Stimulated activated naive CD8-positive, alpha-beta T cell treated with anti-CD3 and anti-CD28 coated beads, Interleukin-15, amount 100 ng/mL, for 72 hours (primary cell): ENCODE measurements at regions not wholly inside any gene's neighbourhood (a gene's known extent, or its start where the extent isn't known, plus 50 kb on each side); places are given as distances from the start of the nearest gene placed in this dataset.

Experiments
- ATAC-seq: fragments of 150-1000 bp; cut with Tn5 transposase; 2 replicates; pipeline ENCODE4 v1.10.0; 2021; ENCODE audit warnings: mild to moderate bottlenecking, moderate library complexity
- DNase-seq, 2 donors: peaks; one replicate each; pipeline ENCODE4 v3.0.0; 2021 to 2022
- H3K27ac Mint-ChIP-seq, 2 donors: one replicate each; pipeline ENCODE4 v1.8.0; 2022; ENCODE audit warnings: mild to moderate bottlenecking in 2 of 2, mixed read lengths in 2 of 2, moderate library complexity in 2 of 2
- H3K27me3 Mint-ChIP-seq: one replicate; pipeline ENCODE4 v1.8.0; 2022; ENCODE audit warnings: mixed read lengths
- H3K4me1 Mint-ChIP-seq: one replicate; pipeline ENCODE4 v1.8.0; 2022; ENCODE audit warnings: mild to moderate bottlenecking, mixed read lengths
- H3K4me3 Mint-ChIP-seq, 2 donors: one replicate each; pipeline ENCODE4 v1.8.0; 2022; ENCODE audit warnings: mild to moderate bottlenecking in 2 of 2, mixed read lengths in 2 of 2, moderate library complexity in 1 of 2
- H3K9me3 Mint-ChIP-seq, 2 donors: one replicate each; pipeline ENCODE4 v1.8.0; 2022; ENCODE audit warnings: mixed read lengths in 2 of 2

DNA sequence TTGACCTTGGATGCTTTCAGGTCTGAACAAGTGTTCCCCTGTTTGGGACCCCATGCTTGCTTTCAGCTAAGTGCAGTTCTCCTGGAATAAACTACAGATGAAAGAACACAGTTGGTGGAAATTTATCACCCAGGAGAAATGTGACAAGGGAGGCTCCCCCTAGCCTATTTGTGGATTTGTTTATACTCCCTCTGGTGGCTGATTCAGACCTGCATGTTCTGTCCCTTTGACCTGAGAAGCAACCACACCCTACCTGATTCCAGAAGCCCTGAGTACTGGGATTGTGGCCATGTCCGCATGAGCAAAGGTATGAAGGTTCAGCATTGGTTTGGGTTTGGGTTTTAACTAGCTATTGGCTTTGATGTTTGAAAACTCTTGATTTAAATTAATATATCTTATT is 440.9 kb downstream of the MID1IP1 start:
- Mint-ChIP-seq H3K27me3 (no peaks in the 10 kb centered on the region), H3K4me1 (peaks cover 14% of the 10 kb centered on the region), H3K4me3 (no peak overlapping the region), H3K9me3 (no peaks in the 10 kb centered on the region), H3K27ac (no peak overlapping the region)
- DNase-seq: no peak
- no peak for ATAC-seq

DNA sequence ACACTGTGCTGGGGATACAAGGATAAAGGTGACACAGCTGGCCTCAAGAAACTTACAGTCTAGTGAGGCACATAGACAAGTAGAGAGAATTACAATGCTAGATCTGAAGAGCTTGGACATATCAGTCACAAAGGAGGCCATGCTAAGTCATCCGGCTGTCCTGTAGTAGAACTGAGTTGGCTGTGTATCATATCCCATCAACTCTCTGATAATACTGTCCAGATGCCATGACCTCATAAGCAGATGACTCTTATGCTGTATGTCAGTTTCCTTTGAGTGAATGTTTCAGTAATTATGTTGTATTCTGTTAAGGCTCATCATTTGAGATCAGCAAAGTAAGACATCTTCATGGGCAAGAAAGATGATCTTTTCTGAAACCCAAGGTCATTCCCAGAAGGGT is 442.9 kb downstream of the MID1IP1 start:
- Mint-ChIP-seq H3K27me3 (no peaks in the 10 kb centered on the region), H3K4me1 (peaks cover 6% of the 10 kb centered on the region), H3K9me3 (no peaks in the 10 kb centered on the region), H3K27ac (no peak overlapping the region), H3K4me3 (no peak overlapping the region)
- no peak for DNase-seq
- ATAC-seq: no peak

DNA sequence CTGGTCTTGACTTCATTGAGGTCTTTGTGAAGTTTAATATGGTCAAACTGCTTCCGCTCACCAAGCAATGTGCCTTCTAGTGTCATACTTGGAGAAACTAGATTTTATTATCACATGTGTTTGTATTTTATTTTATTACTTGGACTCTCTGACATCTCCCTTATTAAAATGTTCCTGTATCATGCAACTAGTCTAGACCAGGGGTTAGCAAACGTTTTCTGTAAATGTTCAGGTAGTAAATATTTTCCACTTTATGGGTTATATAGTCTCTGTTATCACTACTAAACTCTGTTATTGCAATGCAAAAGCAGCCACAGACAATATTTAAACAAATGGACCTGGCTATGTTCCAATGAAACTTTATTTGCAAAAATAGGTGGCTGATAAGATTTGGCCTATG is 443.8 kb downstream of the MID1IP1 start:
- Mint-ChIP-seq H3K27ac (no peak overlapping the region), H3K9me3 (no peaks in the 10 kb centered on the region), H3K27me3 (no peaks in the 10 kb centered on the region)

DNA sequence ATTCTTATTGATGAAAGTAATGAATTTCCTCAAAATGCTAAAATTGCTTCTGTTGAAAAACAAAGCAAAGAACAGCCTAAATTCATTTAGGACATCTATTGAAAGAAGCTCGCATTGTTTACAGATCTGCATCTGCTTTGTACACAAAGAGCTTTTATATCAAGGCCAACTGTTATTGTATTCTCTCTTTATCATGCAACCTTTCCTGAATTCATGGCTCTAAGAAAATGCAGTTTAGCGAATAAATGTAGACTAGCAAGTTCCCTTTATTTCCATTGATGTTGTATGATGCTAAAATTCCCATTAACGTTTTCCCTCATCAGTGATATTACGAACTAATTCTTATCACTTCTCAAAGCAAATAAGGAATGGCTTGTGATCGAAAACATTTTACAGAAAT is 446.3 kb downstream of the MID1IP1 start:
- Mint-ChIP-seq H3K27me3 (no peaks in the 10 kb centered on the region), H3K9me3 (no peaks in the 10 kb centered on the region), H3K4me3 (no peak overlapping the region), H3K4me1 (peaks cover 27% of the 10 kb centered on the region), H3K27ac (no peak overlapping the region)
- DNase-seq: no peak
- ATAC-seq: no peak

More for the DNA sequence above, 443.8 kb downstream of the MID1IP1 start:
- no peak overlapping the region for H3K4me3 Mint-ChIP-seq
- ATAC-seq: no peak
- no peak for DNase-seq
- peaks cover 11% of the 10 kb centered on the region for H3K4me1 Mint-ChIP-seq

DNA sequence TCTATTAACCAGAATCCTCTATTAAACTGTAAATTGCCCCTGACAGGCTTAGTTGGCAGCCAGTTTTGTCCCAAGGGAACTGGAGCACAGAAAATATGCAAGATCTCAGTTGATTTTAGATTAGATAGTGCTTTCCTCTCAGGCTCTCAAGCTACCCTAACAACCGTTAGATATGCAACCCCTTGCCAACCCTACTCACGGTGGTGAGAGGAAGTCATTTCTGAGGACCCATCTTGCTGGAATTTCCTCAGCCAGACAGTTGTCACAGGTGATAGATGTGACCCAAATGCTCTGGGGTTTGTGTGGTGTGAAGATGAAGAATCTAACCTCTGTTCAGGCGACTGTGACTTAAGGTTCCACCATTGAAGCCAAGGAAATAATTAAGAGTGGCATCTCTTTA is 447.1 kb downstream of the MID1IP1 start:
- Mint-ChIP-seq H3K9me3 (no peaks in the 10 kb centered on the region), H3K27ac (no peak overlapping the region), H3K4me1 (peaks cover 31% of the 10 kb centered on the region), H3K4me3 (no peak overlapping the region), H3K27me3 (no peaks in the 10 kb centered on the region)
- ATAC-seq: no peak
- DNase-seq: no peak

DNA sequence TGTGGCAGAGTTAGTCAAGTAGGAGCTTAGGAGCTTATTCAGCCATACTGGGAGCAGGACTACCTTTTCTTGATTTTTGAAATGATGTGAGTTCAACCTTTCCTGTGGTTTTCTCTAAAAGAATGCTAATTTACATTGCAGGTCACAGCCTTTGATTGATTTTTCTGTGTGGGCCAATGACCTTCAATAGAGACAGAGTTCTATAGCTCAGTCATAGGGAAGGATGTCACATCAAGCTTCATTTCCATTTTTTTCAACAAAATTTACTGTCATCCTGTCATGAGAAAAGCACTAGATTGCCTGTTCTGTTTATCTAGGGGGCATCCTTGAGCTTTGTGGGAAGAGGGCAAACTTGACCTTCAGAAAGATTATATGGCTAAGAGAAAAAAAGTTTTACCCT is 448.7 kb downstream of the MID1IP1 start:
- H3K4me1 Mint-ChIP-seq: peaks cover 40% of the 10 kb centered on the region
- H3K9me3 Mint-ChIP-seq: no peaks in the 10 kb centered on the region
- ATAC-seq (no peak), DNase-seq (no peak)
- no peak overlapping the region for H3K4me3 Mint-ChIP-seq
- H3K27me3 Mint-ChIP-seq: no peaks in the 10 kb centered on the region
- H3K27ac Mint-ChIP-seq: peak overlapping the region in 1 of 2 donors; percentile 20

DNA sequence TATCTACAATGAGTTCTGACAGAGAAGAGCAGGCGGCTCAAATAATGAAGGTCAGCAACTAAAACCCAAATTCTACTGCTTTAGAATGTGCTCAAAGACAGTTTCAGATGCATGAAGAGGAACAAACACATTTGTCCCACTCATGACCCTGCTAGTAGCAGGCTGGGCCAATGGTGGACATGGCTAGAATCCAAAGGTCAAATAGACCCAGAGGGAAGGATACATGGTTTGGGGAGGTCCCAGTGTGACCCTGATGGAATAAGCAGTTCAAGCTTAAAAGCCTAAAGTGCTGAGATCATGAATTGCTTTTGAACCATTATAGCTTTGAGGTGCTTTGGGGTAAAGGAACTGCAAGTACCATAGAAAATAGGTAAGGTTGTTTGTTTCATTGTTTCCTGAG is 450.7 kb downstream of the MID1IP1 start:
- no peak for DNase-seq
- Mint-ChIP-seq H3K27me3 (no peaks in the 10 kb centered on the region), H3K9me3 (no peaks in the 10 kb centered on the region), H3K4me3 (no peak overlapping the region), H3K27ac (no peak overlapping the region), H3K4me1 (peaks cover 40% of the 10 kb centered on the region)
- ATAC-seq: no peak

DNA sequence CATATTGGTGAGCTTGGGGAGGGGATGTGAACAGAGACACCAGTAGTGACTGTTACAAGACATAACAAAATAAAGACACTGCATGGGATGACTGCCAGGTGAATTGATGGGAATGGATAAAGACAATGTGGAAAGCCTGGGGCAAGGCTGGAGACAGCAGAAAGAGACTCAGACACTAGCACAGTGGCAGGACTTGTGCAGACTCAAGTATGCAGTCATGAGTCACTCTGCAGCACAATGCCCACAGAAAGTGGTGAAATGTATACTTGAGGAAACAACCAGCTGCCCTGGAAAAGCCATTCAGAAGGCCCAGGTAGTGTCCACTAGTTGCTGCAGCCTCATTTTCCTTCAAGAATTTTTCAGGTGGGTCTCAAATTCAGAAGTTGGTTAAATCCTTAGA is 452.3 kb downstream of the MID1IP1 start:
- ATAC-seq: no peak
- Mint-ChIP-seq H3K4me1 (peaks cover 40% of the 10 kb centered on the region), H3K4me3 (no peak overlapping the region), H3K9me3 (no peaks in the 10 kb centered on the region), H3K27ac (no peak overlapping the region), H3K27me3 (no peaks in the 10 kb centered on the region)
- no peak for DNase-seq

DNA sequence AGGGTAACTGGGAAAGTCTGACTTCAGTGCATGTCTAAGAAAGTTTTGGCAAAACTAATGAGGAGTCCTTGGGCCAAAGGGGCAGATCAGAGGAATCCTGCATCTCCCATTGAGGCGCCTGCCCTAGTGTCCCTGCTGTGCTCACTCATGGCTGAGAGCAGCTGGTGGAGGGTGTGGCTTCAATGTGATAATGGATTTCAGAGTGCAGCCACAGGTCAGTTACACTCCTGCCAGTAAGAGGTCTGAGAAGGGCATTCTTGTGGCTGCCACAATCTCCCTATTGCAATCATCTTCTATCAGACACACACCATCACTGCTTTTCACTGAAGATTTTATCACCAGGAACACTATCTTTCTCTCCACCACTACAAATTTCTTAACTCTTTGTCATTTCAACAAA is 457.1 kb downstream of the MID1IP1 start:
- no peak for DNase-seq
- Mint-ChIP-seq H3K27me3 (no peaks in the 10 kb centered on the region), H3K4me1 (peaks cover 31% of the 10 kb centered on the region), H3K4me3 (no peak overlapping the region), H3K9me3 (no peaks in the 10 kb centered on the region), H3K27ac (no peak overlapping the region)
- ATAC-seq: no peak

DNA sequence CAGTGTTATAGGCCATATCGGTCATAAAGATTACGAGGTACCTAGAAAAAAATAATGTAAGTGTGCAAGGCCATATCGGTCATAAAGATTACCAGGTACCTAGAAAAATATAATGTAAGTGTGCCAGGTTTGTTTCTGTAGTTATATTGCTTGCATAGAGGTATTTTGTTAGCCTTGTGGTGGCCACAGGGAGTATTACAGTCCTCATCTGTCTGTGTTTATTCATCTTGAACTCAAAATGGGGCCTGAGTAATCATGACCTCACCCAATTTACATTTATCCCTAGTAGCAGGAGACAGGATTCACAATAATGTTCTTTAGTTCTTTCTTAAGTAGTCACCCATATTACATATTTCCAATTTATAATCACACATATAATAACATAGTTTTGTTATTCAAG is 459.7 kb downstream of the MID1IP1 start:
- Mint-ChIP-seq H3K4me3 (no peak overlapping the region), H3K27ac (no peak overlapping the region), H3K27me3 (no peaks in the 10 kb centered on the region), H3K4me1 (peaks cover 36% of the 10 kb centered on the region), H3K9me3 (peaks cover 3 to 7% of the 10 kb centered on the region in 2 donors)
- no peak for ATAC-seq
- no peak for DNase-seq

DNA sequence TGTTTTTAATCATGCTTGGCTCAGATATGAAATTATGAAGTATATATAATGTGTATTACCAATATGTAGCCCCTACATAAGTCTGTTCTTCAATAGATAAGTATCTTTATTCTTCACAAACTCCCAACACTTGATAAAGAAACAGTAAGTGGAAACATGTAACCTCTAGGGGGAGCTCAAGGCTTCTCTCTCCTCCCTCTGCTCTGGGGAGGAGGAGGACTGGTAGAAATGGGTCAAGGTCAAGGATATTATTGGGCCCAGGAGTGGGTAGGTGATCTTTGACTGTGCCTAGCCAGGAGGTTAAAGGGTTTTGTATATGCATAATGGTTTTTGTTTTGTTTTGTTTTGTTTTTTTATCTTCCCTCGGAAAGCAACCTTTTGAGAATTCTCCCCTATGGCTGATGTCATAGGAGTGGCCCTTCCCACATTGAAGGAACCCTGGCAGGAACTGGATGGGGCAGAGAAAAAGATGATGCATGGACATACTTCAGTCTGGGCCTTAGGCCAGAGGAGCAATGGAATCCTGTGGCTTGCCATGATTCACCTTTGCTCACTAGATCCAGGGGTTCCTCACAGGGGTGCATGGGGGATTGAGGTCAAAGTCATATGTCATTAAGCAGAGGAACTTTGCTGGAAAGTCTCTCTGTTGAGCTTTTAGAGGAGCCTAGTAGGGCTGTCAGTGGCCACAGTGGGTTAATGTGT is 460.3 kb downstream of the MID1IP1 start:
- no peak overlapping the region for H3K27ac Mint-ChIP-seq

DNA sequence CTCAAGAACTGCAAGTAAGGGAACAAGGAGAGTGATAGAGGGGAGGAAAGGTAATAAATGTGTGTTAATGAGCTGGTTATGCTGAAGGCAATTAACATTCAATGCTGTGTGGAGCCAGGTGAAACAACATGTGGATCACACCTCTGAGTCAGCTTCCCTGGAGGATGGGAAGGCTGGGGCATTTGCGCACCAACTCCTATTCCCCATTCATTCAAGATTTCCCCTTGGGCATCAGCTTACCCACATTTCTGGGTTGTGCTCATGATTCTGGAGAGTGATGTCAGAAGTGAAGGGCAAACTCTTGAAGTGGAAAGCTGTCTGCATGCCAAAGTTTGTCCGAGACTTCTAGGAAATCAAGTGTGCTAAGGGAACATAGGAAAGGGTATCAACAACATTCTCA is 461.4 kb downstream of the MID1IP1 start:
- H3K27me3 Mint-ChIP-seq: no peaks in the 10 kb centered on the region
- no peak for ATAC-seq
- peaks cover 42% of the 10 kb centered on the region for H3K4me1 Mint-ChIP-seq
- H3K27ac Mint-ChIP-seq: no peak overlapping the region
- peaks cover 8 to 14% of the 10 kb centered on the region in 2 donors for H3K9me3 Mint-ChIP-seq
- peak overlapping the region in 1 of 2 donors; percentile 36 for H3K4me3 Mint-ChIP-seq
- no peak for DNase-seq

More for the DNA sequence above, 460.3 kb downstream of the MID1IP1 start:
- peaks cover 6 to 7% of the 10 kb centered on the region in 2 donors for H3K9me3 Mint-ChIP-seq
- no peaks in the 10 kb centered on the region for H3K27me3 Mint-ChIP-seq
- DNase-seq: no peak
- ATAC-seq: peak; percentile 64
- H3K4me3 Mint-ChIP-seq: no peak overlapping the region
- peaks cover 40% of the 10 kb centered on the region for H3K4me1 Mint-ChIP-seq

DNA sequence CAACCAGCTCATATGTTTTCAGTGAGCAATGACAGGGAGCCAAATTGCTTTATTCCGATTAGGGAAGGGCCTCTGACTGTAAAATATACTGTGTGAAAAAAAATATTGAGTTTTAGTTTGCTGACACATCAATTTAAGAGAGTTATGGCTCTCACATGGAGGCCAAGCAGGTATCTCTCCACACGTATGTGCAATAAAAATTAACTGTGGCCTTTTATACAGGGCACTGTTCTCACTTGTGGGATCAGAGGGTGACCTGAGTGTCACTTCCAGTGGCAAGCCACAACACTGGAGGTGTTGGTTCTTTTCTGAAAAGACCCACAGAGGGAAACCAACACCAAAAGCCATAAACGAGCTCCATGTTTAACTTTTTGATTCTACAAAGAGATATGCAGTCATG is 462.8 kb downstream of the MID1IP1 start:
- H3K4me1 Mint-ChIP-seq: peaks cover 54% of the 10 kb centered on the region
- no peaks in the 10 kb centered on the region for H3K27me3 Mint-ChIP-seq
- ATAC-seq: peak; percentile 94
- peaks cover 14 to 15% of the 10 kb centered on the region in 2 donors for H3K9me3 Mint-ChIP-seq
- no peak overlapping the region for H3K27ac Mint-ChIP-seq
- DNase-seq: peak; percentile 2 to 49
- H3K4me3 Mint-ChIP-seq: no peak overlapping the region

DNA sequence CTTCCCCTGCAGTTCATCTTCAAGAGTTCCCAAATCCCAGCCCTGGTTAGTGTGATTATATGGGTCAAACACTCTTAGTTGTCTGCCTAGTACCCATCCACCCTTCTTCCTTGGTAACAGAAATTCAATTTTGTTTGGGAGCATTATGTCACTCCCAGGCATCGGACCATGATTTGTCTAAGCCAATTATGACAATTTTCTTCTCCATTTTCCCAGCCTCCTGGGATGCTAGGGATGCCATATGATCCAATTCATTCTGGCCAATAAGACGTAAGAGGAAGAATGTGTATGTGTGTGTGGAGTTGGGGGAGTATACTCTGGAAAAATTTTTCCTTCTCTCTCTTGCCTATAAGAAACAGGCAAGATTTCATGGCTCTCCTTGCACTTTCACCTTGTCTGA is 465.9 kb downstream of the MID1IP1 start:
- Mint-ChIP-seq H3K9me3 (peaks cover 14 to 28% of the 10 kb centered on the region in 2 donors), H3K27ac (no peak overlapping the region), H3K27me3 (no peaks in the 10 kb centered on the region), H3K4me1 (peaks cover 44% of the 10 kb centered on the region), H3K4me3 (no peak overlapping the region)
- ATAC-seq: no peak
- no peak for DNase-seq

DNA sequence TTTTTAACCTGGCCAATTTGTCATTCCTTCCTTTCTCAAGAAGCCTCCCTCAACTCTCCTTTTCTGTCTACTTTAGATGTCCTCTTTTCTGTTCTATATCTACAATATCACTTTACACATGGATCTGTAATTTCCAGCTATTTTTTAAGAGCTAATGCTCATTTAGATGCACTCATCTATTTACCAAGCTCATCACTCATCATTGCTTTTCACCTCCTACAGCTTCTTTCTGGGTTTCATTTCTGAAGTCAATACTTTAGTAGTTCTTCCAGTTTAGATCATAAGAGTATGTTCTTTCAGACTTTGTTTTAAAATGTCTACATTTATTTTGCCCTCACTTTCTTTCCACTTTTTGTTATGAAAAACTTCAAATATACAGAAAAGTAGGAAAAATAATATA is 466.9 kb downstream of the MID1IP1 start:
- Mint-ChIP-seq H3K27me3 (no peaks in the 10 kb centered on the region), H3K9me3 (peaks cover 14 to 28% of the 10 kb centered on the region in 2 donors), H3K4me1 (peaks cover 34% of the 10 kb centered on the region), H3K27ac (peak overlapping the region in 1 of 2 donors; percentile 36), H3K4me3 (peak overlapping the region in 1 of 2 donors; percentile 27)
- DNase-seq (no peak), ATAC-seq (no peak)

DNA sequence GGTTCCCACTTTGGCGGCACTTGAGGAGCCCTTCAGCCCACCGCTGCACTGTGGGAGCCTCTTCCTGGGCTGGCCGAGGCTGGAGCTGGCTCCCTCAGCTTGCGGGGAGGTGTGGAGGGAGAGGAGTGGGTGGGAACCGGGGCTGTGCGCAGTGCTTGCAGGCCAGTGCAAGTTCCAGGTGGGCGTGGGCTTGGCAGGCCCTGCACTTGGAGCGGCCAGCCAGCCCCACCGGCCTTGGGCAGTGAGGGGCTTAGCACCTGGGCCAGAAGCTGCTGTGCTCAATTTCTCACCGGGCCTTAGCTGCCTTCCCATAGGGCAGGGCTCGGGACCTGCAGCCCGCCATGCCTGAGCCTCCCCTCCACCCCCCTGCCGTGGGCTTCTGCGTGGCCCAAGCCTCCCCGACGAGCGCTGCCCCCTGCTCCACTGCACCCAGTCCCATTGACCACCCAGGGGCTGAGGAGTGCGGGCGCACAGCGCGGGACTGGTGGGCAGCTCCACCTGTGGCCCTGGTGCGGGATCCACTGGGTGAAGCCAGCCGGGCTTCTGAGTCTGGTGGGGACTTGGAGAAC is 474.3 kb downstream of the MID1IP1 start:
- peaks cover 10 to 15% of the 10 kb centered on the region in 2 donors for H3K9me3 Mint-ChIP-seq
- H3K4me1 Mint-ChIP-seq: no peaks in the 10 kb centered on the region
- H3K4me3 Mint-ChIP-seq: no peak overlapping the region
- H3K27me3 Mint-ChIP-seq: no peaks in the 10 kb centered on the region
- H3K27ac Mint-ChIP-seq: no peak overlapping the region
- ATAC-seq: no peak
- DNase-seq: no peak
